ENCODE measurements at regions not wholly inside any gene's neighbourhood (a gene's known extent, or its start where the extent isn't known, plus 50 kb on each side); places are given as distances from the start of the nearest gene placed in this dataset.

DNA sequence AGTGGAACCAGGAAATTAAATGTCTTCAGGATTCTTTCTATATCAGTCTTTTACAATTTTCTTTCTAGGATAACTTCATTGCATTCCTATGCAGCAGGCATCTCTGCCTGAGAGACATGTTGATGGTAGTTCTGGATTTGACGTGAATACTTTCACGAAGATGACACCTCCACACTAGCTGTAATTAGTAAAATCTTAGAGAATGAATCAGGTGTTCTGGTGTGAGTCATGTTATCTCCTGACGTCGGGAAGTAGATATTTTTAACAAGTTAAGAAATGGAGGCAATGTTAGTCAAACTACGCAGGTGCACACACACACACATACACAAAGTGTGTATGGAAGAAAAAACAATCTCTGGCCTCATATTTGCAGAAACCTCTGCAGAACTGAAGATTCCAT, 1661.3 kb upstream of the MIR17HG start:
- TF ChIP-seq, protein P1, sequence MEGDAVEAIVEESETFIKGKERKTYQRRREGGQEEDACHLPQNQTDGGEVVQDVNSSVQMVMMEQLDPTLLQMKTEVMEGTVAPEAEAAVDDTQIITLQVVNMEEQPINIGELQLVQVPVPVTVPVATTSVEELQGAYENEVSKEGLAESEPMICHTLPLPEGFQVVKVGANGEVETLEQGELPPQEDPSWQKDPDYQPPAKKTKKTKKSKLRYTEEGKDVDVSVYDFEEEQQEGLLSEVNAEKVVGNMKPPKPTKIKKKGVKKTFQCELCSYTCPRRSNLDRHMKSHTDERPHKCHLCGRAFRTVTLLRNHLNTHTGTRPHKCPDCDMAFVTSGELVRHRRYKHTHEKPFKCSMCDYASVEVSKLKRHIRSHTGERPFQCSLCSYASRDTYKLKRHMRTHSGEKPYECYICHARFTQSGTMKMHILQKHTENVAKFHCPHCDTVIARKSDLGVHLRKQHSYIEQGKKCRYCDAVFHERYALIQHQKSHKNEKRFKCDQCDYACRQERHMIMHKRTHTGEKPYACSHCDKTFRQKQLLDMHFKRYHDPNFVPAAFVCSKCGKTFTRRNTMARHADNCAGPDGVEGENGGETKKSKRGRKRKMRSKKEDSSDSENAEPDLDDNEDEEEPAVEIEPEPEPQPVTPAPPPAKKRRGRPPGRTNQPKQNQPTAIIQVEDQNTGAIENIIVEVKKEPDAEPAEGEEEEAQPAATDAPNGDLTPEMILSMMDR (IDR thresholded peaks at IDR 0.05; ENCODE audit: borderline replicate concordance): no peak
- Histone ChIP-seq H3K27ac (replicated peaks) (no peak overlapping the region), H3K27me3 (ENCODE audit: low read depth) (no peaks in the 10 kb centered on the region), H3K4me1 (peaks cover 7% of the 10 kb centered on the region), H3K9me3 (replicated peaks) (no peaks in the 10 kb centered on the region), H3K36me3 (no peaks in the 10 kb centered on the region), H3K4me3 (no peak overlapping the region)
- intact Hi-C loops (cut with micrococcal nuclease): no loop called here
- no peak for DNase-seq

DNA sequence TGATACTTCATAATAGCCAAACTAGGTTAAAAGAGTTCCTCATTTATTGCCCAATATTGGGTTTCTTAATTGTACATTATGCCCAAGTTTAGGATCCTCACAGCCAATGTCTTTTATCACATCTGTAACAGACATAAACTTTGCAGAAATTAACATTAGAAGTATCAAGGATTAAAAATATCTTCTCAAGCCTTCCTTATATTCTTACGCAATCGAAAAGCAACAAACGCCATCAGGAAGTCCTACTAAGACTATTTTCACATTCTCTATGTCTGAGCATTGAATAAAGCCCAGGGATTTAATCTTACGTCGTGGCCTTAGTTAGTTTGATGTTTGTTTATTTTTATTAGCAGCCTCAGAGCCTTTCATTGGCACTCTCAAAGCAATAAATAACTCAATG, 1660.4 kb upstream of the MIR17HG start:
- Histone ChIP-seq H3K4me1 (peaks cover 7% of the 10 kb centered on the region), H3K27me3 (ENCODE audit: low read depth) (no peaks in the 10 kb centered on the region), H3K9me3 (replicated peaks) (no peaks in the 10 kb centered on the region), H3K27ac (replicated peaks) (no peak overlapping the region), H3K4me3 (no peak overlapping the region), H3K36me3 (no peaks in the 10 kb centered on the region)
- intact Hi-C loops (cut with micrococcal nuclease): no loop called here
- DNase-seq: no peak
- TF ChIP-seq, protein P1 (IDR thresholded peaks at IDR 0.05; ENCODE audit: borderline replicate concordance): no peak

DNA sequence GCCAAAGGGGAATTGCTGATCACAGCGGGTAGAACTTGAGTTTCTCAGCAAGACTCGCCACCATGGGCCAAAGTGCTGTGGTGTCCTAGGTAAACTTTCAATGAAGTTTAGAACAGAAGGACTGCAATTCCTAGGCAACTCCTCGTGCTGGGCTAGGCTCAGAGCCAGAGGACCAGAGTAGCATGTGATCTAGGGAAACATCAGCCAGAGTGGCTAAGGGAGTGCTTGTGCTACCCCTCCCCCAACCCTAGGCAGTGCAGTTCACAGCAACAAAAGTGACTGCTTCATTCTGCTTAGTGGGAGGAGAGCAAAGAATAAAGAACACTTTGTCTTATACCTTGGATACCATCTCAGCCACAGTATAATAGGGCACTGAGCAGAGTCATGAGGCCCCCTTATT, 1658.6 kb upstream of the MIR17HG start:
- peaks cover 7% of the 10 kb centered on the region for H3K4me1 ChIP-seq
- no peaks in the 10 kb centered on the region for H3K36me3 ChIP-seq
- intact Hi-C loops (cut with micrococcal nuclease): no loop called here
- DNase-seq: peak; percentile 34
- no peaks in the 10 kb centered on the region for H3K27me3 ChIP-seq (ENCODE audit: low read depth)
- no peaks in the 10 kb centered on the region for H3K9me3 ChIP-seq (replicated peaks)
- no peak overlapping the region for H3K4me3 ChIP-seq
- TF ChIP-seq, protein P1 (IDR thresholded peaks at IDR 0.05; ENCODE audit: borderline replicate concordance): no peak
- no peak overlapping the region for H3K27ac ChIP-seq (replicated peaks)

DNA sequence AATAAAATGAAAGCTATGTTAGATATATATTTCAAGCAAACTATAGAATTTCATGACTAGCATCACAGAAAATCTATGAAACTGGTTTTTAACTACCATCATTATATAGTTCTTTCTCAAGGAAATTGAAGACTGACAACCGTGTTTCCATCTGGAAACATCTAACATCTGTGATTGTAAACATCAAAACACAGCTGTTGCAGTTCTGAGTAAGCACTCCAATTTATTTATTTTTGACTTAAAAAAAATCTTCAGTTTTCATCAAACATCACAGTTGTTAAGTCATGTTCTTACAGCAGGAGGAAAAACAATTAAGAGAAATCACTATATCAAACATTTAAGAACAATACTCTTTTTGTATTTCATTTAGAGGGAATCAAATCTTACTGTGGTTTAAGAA, 1653.0 kb upstream of the MIR17HG start:
- TF ChIP-seq, protein P1 (IDR thresholded peaks at IDR 0.05; ENCODE audit: borderline replicate concordance): no peak
- intact Hi-C loops (cut with micrococcal nuclease): no loop called here

DNA sequence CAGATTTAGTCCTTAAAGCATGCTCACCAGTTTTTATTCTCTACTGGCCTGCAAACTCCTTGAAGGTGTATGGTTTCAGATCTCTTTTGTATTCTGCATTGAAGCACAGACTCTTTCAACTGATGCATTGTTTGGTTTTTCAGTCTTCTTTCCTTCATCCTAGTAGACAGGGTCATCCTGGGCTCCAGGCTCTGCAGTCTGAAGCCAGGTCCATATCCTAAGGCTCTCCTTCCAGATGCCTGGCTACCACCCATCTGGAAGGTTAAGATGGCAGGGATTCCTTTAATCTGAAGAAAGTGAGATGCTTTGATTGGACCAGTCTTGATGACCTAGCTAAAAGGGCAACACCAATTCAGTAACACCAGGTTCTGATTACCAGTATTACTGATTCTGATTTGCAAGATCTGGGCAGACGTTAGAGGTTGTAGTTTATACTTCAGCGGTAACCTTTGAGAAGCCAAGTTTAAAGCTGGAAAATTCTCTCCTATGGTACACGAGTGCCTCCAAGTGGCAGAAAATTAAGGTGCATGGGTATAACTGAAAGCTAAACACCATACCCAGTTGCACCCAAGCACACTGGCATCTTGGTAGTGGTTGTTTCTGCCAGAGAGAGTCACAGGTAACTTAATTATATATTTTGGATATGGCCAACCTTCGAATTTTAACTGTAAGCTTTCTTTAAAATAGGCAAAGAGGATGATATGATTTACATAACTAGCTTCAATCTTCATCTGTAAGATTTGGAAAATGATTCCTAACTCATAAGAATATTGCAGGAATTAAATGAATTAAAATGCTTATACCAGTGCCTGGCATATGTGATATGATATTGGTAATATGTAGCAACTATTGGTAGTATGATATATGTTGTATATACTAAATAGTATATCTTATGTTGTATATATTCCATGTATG, 1651.9 kb upstream of the MIR17HG start:
- Histone ChIP-seq H3K9me3 (replicated peaks) (no peaks in the 10 kb centered on the region), H3K4me3 (no peak overlapping the region), H3K4me1 (no peaks in the 10 kb centered on the region), H3K36me3 (no peaks in the 10 kb centered on the region), H3K27ac (replicated peaks) (no peak overlapping the region), H3K27me3 (ENCODE audit: low read depth) (no peaks in the 10 kb centered on the region)
- TF ChIP-seq, protein P1 (IDR thresholded peaks at IDR 0.05; ENCODE audit: borderline replicate concordance): peak; percentile 77
- no peak for DNase-seq
- intact Hi-C loops (cut with micrococcal nuclease): no loop called here

More for the DNA sequence above, 1653.0 kb upstream of the MIR17HG start:
- Histone ChIP-seq H3K4me1 (no peaks in the 10 kb centered on the region), H3K27ac (replicated peaks) (no peak overlapping the region), H3K4me3 (no peak overlapping the region), H3K9me3 (replicated peaks) (no peaks in the 10 kb centered on the region), H3K36me3 (no peaks in the 10 kb centered on the region), H3K27me3 (ENCODE audit: low read depth) (no peaks in the 10 kb centered on the region)
- no peak for DNase-seq

Data from left ventricle myocardium inferior (tissue), 1 donor.